ENCODE measurements at regions not wholly inside any gene's neighbourhood (a gene's known extent, or its start where the extent isn't known, plus 50 kb on each side); places are given as distances from the start of the nearest gene placed in this dataset.
"Not testable (repeated sequence)": the region's sequence is repeated elsewhere in the genome, so short reads cannot be mapped to it uniquely, and the experiment has no call there.

DNA sequence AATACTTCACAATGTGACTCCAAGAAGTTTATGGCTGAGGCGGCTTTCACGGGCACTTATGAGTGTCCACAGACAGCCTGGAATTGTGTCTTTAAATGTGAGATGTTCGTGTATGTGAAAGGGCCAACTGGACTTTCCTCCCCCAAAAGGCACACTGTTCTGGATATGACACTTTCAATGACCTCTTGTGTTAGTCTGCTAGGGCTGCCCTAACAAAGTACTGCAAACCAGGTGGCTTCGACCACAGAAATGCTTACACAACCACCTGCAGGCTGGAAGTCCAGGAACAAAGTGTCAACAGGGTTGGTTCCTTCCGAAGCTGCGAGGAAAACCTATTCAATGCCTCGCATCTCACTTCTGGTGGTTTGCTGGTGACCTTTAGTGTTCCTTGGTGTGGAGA, 281.7 kb downstream of the ANAPC1 start:
- TF ChIP-seq, protein P1, sequence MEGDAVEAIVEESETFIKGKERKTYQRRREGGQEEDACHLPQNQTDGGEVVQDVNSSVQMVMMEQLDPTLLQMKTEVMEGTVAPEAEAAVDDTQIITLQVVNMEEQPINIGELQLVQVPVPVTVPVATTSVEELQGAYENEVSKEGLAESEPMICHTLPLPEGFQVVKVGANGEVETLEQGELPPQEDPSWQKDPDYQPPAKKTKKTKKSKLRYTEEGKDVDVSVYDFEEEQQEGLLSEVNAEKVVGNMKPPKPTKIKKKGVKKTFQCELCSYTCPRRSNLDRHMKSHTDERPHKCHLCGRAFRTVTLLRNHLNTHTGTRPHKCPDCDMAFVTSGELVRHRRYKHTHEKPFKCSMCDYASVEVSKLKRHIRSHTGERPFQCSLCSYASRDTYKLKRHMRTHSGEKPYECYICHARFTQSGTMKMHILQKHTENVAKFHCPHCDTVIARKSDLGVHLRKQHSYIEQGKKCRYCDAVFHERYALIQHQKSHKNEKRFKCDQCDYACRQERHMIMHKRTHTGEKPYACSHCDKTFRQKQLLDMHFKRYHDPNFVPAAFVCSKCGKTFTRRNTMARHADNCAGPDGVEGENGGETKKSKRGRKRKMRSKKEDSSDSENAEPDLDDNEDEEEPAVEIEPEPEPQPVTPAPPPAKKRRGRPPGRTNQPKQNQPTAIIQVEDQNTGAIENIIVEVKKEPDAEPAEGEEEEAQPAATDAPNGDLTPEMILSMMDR (IDR thresholded peaks at IDR 0.05; ENCODE audit: poor library complexity) = not testable (repeated sequence)
- TF ChIP-seq EZH2 (IDR thresholded peaks at IDR 0.05; ENCODE audit: borderline replicate concordance) = not testable (repeated sequence)
